GM19467 (cell line): ENCODE measurements at regions not wholly inside any gene's neighbourhood (a gene's known extent, or its start where the extent isn't known, plus 50 kb on each side); places are given as distances from the start of the nearest gene placed in this dataset.
"Not testable (repeated sequence)": the region's sequence is repeated elsewhere in the genome, so short reads cannot be mapped to it uniquely, and the experiment has no call there.

ENCODE experiments used
- ATAC-seq: cut with Tn5 transposase; IDR thresholded peaks from one replicate; pipeline ENCODE4 v1.9.1; 2021; ENCODE audit warnings: mild to moderate bottlenecking, moderate library complexity; ENCODE audit not compliant: unreplicated experiment

GRCh38 chr11:50246183-50246582 is 213.5 kb downstream of the OR4C45 start:
- ATAC-seq: no peak

GRCh38 chr11:50246699-50247098 is 214.0 kb downstream of the OR4C45 start:
- no peak for ATAC-seq

- ATAC-seq: no peak
Observed at GRCh38 chr11:50247309-50247874, 214.7 kb downstream of the OR4C45 start.

GRCh38 chr11:50267851-50268250 is 235.2 kb downstream of the OR4C45 start:
- no peak for ATAC-seq

- no peak for ATAC-seq
Observed at GRCh38 chr11:50275133-50275532, 242.5 kb downstream of the OR4C45 start.

- ATAC-seq: no peak
Observed at GRCh38 chr11:50278756-50279155, 246.1 kb downstream of the OR4C45 start.

- peak; percentile 83 for ATAC-seq
Observed at GRCh38 chr11:50298182-50298988, 265.7 kb downstream of the OR4C45 start.

- ATAC-seq: not testable (repeated sequence)
Observed at GRCh38 chr11:50330723-50331122, 298.0 kb downstream of the OR4C45 start.

GRCh38 chr11:50333861-50334260 is 301.2 kb downstream of the OR4C45 start:
- no peak for ATAC-seq

GRCh38 chr11:50337432-50337831 is 304.8 kb downstream of the OR4C45 start:
- not testable (repeated sequence) for ATAC-seq

GRCh38 chr11:50348018-50348417 is 315.3 kb downstream of the OR4C45 start:
- ATAC-seq: not testable (repeated sequence)

GRCh38 chr11:50379484-50379883 is 346.8 kb downstream of the OR4C45 start:
- no peak for ATAC-seq

- no peak for ATAC-seq
Observed at GRCh38 chr11:50394017-50394416, 361.3 kb downstream of the OR4C45 start.

GRCh38 chr11:50412832-50413231 is 380.2 kb downstream of the OR4C45 start:
- no peak for ATAC-seq

GRCh38 chr11:50423208-50423607 is 390.5 kb downstream of the OR4C45 start:
- no peak for ATAC-seq
